ENCODE measurements at regions not wholly inside any gene's neighbourhood (a gene's known extent, or its start where the extent isn't known, plus 50 kb on each side); places are given as distances from the start of the nearest gene placed in this dataset.

DNA sequence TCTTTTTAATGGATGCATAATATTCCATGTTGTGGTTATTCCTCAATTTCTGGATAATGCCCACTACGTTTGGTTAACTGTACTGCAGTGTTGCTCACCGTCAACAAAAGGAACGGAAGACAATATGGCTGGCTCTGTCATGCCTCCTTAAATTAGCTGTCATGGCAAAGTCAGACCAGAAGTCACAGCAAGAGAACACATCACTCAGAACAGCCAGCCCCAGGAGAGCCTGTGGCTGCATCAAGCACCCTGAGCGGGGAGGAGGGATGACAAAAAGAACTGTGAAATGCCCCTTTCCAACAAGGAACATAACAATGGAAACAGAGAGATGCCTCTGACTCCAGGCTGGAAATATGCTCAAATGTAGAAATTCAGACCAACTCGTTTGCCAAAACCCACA lies 366.0 kb upstream of the ZNF507 start:
- peak; percentile 13 for DNase-seq (ENCODE audit: low spot score)

DNA sequence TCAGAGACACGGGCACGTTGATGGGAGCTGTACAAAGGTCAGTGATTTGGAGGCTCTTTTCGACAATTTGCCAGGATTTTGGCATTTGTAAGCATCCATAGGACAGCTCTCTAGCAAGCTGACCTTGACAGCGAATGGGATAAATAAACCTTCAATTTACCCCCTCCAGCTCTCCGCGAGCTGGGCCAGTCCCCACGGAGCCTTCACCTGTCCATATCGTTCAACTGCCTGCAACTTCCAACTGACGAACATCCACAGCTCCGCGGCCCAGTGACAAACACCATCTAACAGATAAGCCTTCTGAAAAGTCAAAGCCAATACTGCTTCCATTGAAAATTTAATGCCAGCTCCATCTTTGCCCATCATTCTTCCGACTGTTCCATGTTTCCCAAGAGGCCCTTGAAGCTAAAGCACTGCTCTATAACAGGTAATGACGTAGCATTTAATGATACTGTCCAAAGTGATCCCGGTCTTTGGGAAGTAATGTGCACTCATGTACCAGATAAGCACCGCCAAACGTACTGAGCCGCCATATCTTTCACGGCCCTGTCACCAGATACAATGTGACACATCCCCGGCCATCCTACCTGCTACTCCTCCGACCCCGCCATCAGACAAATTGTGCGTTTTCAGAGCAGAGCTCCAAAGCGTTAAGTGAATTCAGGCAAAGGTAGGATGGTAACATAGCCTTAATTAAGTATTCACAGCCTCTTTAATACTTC lies 365.3 kb upstream of the ZNF507 start:
- DNase-seq (ENCODE audit: low spot score), result peak; percentile 26

- peak; percentile 24 for DNase-seq (ENCODE audit: low spot score)
Measured at GRCh38 chr19:31980796-31981195, 364.6 kb upstream of the ZNF507 start.

DNA sequence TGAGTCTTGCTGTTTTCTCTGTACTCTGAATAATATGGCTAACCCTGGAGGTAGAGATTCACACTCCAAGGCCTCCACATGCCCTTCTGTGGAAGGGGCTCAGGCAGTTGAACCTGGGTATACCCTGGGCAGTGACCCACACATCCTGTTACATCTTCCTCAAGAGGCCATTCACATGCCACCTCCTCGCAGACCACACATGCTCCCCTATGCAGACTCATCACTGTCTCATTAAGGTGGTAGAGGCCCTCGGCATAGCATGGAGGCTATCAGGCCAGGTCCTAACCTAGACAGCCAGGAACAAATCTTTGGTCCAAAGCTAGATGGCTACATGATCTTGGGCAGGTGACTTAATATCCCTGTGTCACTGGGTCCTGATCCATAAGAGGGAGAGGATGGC lies 363.9 kb upstream of the ZNF507 start:
- peak; percentile 12 for DNase-seq (ENCODE audit: low spot score)

DNA sequence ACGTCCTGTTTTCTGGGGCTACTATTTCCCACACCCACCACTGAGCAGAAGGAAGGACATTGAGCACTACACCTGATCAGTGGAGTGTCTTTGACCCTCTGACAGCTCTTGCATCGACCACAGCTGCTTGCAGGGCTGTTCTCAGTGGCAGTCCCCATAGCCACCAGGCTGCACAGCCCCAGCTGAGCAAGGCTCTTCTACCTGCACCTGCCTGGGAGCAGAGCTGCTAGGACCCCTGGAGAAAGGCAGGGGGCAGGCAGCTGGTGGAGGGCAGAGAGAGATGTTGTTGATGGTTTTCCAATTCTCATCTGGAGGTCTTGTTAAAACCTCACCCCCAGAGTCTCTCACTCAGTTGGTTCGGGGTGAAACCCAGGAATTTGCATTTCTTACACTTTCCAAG lies 361.8 kb upstream of the ZNF507 start:
- no peak for DNase-seq (ENCODE audit: low spot score)

GRCh38 chr19:31985001-31985605 lies 360.3 kb upstream of the ZNF507 start:
- DNase-seq (ENCODE audit: low spot score), result peak; percentile 6

- peak; percentile 12 for DNase-seq (ENCODE audit: low spot score)
Measured at GRCh38 chr19:31986951-31987350, 358.5 kb upstream of the ZNF507 start.

DNA sequence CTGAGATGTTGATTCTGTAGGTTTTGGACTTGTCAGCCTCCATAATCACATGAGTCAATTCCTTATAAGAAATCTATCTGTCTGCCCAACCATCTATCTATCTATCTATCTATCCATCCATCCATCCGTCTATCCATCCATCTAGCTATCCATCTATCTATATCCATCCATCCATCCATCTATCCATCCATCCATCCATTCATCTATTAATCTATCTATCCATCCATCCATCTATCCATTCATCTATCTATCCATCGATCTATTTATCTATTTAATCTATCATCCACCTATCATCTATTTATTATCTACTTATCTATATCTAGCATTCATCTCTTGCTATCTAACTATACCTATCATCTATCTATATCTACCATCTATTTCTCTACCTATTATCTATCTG lies 357.2 kb upstream of the ZNF507 start:
- DNase-seq (ENCODE audit: low spot score), result no peak

DNA sequence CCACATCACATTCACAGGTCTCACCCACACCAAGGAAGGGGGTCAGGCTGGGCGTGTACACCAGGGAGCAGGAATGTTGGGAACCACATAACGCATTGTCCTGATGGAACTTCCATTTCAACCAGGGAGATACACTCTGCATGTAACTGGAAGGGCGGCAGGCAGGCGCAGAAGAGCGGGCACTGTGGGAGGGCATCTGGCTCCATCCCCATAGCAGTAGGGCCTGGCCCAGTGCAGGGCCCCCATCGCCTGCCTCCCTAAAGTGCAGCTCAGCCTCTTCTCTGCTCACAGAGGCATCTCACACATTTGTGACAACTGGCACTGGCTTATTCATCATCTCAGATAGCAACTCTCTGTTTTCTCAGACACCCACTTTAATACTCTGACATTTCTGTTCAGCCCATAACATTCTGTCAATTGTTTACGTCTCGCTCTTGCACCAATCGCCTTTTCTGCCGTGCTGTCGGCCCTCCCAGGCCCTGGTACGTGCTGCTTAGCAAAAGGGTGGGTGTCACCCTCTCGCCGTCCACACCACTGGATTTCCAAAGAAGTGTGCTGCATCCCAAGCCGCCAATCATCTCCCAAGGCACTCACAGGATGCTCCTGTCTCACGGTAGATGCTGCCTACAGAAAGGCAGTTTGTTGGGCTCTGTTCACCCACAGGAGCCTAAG lies 353.3 kb upstream of the ZNF507 start:
- peak; percentile 19 for DNase-seq (ENCODE audit: low spot score)

GRCh38 chr19:31992750-31993149 lies 352.7 kb upstream of the ZNF507 start:
- DNase-seq (ENCODE audit: low spot score), result peak; percentile 25

DNA sequence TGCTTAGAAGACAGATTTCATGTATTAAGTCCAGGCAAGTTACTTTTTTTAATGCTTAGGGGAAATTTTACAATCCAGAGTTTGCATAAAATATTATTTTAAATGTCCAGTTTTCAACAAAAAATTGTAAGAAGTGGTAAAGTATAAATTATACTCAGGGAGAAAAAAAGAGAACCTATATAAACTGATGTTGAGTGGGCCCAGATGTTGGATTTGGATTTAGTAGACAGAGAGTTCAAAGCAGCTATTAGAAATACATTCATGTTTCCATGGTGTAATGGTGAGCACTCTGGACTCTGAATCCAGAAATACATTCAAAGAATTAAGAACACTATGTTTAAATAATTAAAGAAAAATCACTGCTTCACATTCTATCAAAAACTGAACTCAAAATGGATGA lies 349.9 kb upstream of the ZNF507 start:
- no peak for DNase-seq (ENCODE audit: low spot score)

GRCh38 chr19:32010071-32010470 lies 335.3 kb upstream of the ZNF507 start:
- no peak for DNase-seq (ENCODE audit: low spot score)

DNA sequence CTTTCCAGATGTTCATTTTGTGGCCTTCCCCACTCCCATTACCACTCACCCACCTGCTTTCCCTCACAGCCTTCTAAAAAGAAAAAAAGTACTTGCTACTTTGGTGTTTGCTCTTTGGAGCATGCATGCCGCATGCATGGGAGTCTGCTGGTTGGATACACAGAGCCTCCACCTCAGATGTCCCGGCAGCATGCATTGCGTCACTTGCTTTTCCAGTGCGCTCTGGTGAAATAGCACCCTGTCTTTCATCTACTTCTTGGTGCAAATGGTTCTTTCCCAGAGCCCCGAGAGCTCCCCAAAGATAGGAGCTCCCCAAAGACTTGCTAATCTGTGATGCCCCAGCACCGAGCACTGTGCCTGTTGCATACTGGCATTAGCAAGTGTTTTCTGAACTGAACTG lies 333.2 kb upstream of the ZNF507 start:
- no peak for DNase-seq (ENCODE audit: low spot score)

DNA sequence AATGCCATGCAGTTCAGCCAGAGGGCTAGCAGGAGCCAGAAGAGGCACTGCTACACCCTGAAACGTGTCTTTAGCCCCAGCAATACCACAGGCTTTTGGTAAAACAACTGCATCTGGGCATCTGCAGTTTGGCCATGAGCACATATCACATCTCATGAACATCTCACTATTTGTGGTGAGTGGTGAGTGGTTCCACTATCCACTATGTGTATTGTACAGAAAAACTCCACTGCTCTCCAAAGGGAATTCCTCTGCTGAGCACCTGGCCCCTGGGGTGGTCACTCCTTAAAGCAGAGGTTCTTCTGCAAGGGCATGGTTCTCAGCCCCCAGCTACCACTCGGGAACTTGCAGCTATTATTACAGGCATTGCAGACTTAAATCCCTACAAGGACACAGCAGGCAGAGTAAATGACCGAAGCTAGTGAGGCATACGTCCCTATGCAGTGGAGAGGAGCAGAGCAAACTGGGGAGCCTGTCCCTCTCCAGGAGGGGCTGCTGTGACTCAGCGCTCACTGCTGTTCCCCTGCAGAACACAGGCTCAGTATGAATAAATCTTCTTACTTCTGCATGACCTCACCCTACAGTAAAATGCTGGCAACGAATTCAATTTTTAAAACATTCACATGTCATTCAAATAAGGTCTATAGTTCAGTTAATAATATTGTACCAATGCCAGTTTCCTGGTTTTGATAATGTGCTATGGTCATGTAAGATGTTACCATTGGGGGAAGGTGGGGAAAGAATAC lies 332.4 kb upstream of the ZNF507 start:
- DNase-seq (ENCODE audit: low spot score), result no peak

GRCh38 chr19:32017176-32017953 lies 328.0 kb upstream of the ZNF507 start:
- DNase-seq (ENCODE audit: low spot score), result no peak

- peak; percentile 56 for DNase-seq (ENCODE audit: low spot score)
Measured at GRCh38 chr19:32018014-32018413, 327.4 kb upstream of the ZNF507 start.

DNA sequence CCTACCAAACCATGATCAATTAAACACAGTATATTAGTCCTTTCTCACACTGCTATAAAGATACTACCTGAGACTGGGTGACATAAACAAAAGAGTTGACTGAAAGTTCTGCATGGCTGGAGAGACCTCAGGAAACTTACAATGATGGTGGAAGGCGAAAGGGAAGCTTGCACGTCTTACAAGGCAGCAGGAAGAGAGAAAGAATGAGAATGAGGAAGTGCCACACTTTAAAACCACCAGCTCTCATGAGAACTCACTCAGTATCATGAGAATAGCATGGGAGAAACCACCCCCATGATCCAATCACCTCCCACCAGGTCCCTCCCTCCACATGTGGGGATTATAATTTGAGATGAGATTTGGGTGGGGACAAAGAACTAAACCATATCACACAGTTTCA lies 324.9 kb upstream of the ZNF507 start:
- no peak for DNase-seq (ENCODE audit: low spot score)

DNA sequence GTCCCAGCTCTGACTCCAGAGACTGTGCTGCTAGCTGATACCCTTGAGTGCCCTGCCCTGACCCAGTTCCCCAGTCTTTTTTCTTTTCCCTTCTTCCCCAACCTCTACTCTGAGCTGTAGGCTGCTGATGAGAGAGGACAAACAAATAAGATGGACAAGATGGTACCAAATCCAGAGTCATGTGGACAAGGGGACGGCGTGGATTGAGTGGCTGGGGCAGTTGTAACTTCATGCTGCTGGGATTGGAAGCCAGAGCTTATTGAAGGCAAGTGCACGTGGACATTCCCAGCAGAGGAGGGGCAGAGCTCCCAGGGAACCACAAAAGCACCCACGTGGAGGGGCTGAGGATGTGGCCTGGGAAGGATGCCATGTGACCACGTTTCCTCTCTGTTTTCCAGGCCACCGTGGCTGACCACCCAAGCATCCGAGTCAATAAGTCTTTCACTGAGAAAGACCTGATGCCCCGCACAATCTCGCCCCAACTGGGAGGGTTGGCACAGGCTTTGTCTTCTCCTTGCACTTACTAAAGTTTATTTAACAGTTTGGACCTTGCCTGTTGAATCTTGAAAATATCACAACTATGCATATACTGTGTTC lies 323.3 kb upstream of the ZNF507 start:
- no peak for DNase-seq (ENCODE audit: low spot score)

DNA sequence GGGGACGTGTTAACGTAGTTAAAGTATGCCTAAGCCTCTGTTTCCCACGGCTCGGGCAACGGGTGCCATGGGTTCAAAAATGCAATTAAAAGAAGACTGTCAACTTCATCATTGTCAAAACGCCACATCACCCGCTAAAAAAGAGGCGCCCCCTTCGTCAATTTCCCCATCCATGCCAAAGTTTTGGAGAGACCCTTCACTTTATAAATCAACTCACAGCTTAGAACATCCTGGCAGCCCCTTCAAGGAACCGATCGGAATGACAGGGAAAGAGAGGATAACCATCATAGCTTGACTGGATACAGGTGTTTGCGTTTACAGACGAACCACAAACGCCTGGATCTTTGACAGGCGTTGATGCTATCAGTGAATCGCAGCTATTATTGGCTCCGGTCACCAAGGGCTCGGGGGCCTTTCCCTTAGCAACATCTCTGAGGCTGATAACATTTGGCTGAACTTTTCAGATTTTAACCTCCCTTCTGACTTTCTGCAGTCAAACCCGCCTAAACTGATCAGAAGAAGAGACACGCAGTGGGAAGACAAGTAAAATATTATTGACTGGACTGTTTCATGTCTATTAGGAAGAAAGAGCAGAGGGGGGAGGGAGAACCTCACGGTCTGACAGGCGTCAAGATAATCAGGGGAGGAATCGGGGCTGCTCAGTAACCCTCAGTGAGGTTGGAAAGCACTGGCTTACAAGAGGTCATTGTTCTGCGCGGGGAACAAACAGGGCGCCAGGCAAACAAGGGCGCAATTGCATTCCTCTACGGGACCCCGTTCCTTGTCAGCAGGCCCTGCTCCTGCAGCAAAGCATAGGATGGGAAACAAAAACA lies 322.5 kb upstream of the ZNF507 start:
- DNase-seq (ENCODE audit: low spot score), result no peak

GRCh38 chr19:32023564-32023832 lies 321.9 kb upstream of the ZNF507 start:
- DNase-seq (ENCODE audit: low spot score), result no peak

DNA sequence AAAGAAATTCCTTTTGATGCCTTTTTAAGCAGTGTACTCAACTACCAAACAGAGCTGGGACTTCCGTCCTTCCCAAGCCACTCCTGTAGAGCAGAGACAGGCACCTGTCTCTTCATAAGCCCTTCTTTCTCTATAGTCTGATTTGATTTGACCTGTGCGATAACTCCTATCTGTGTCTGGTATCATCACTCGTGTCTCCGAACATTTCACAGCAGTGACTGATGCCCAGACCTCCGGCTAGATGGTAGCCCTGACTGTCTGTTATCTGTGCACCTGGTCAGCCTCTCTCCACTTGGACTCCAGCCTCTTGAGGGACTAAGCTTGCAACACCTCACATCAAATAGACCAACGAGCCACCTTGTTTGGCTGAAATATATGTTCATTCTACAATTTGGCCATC lies 316.2 kb upstream of the ZNF507 start:
- DNase-seq (ENCODE audit: low spot score), result no peak

All from ureter (tissue), 1 donor.